HUES48 (cell line): ENCODE measurements at regions not wholly inside any gene's neighbourhood (a gene's known extent, or its start where the extent isn't known, plus 50 kb on each side); places are given as distances from the start of the nearest gene placed in this dataset.

Source experiments
- H3K27ac ChIP-seq: one replicate; pipeline ENCODE4 v1.7.0; 2013; ENCODE audit warnings: low read depth, low read length, inconsistent platforms
- H3K27me3 ChIP-seq: 2 replicates; pipeline ENCODE4 v1.6.1; 2013; ENCODE audit warnings: mild to moderate bottlenecking, low read length; ENCODE audit not compliant: control insufficient read depth, insufficient read depth
- H3K36me3 ChIP-seq: 2 replicates; pipeline ENCODE4 v1.6.1; 2013; ENCODE audit warnings: low read length; ENCODE audit not compliant: control insufficient read depth, insufficient read depth
- H3K4me1 ChIP-seq: 2 replicates; pipeline ENCODE4 v1.6.1; 2013; ENCODE audit warnings: mild to moderate bottlenecking, low read length; ENCODE audit not compliant: control insufficient read depth, insufficient read depth
- H3K4me3 ChIP-seq: 2 replicates; pipeline ENCODE4 v1.5.1; 2013; ENCODE audit warnings: mild to moderate bottlenecking, low read depth, low read length
- H3K9ac ChIP-seq: 2 replicates; pipeline ENCODE4 v1.6.1; 2013; ENCODE audit warnings: mild to moderate bottlenecking, low read depth, low read length, moderate library complexity
- H3K9me3 ChIP-seq: 2 replicates; pipeline ENCODE4 v1.6.1; 2013; ENCODE audit warnings: low read length; ENCODE audit not compliant: control insufficient read depth, insufficient read depth

DNA sequence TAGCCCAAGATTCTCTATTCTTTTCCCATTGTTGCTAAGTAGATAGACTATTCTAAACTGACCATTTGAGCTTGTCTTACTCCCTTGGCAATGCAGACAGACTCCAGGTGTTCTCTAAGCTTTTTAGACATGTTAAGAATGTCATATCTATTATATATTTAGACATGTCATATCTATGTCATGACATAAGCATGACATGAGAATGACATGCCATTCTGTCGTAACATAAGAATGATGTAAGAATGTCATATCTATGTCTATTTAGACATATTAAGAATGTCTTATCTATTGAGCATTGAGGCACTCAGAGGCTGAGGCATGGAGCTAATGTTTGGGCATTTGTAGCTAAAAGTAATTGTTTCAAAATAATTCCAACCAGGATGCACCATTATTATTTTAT lies 277.3 kb upstream of the ATP2B1 start:
- no peaks in the 10 kb centered on the region for H3K36me3 ChIP-seq
- H3K9me3 ChIP-seq: no peaks in the 10 kb centered on the region
- H3K9ac ChIP-seq: no peak overlapping the region
- H3K4me3 ChIP-seq: no peak overlapping the region
- no peaks in the 10 kb centered on the region for H3K4me1 ChIP-seq
- no peak overlapping the region for H3K27ac ChIP-seq
- no peaks in the 10 kb centered on the region for H3K27me3 ChIP-seq

DNA sequence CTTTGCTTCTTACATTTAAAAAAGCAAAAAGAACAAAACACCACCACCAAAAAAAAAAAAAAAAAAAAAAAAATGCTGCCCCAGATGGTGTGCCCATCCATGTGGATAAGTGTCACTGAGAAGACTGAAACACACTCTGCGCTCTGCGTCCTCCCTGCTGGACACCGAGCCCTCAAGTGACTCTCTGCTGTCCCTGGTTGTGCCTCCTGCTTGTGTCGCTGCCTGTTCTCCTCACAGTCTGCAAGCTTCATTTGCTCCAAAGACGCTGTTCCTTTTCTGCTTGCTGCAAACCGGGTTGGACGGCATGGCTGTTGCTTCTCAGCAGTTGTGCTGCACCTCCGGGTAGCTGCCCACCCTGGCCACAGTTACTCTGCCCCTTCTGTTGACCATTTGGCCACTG lies 276.2 kb upstream of the ATP2B1 start:
- Histone ChIP-seq H3K9ac (no peak overlapping the region), H3K4me1 (no peaks in the 10 kb centered on the region), H3K4me3 (no peak overlapping the region), H3K27me3 (no peaks in the 10 kb centered on the region), H3K27ac (no peak overlapping the region), H3K36me3 (no peaks in the 10 kb centered on the region), H3K9me3 (no peaks in the 10 kb centered on the region)

DNA sequence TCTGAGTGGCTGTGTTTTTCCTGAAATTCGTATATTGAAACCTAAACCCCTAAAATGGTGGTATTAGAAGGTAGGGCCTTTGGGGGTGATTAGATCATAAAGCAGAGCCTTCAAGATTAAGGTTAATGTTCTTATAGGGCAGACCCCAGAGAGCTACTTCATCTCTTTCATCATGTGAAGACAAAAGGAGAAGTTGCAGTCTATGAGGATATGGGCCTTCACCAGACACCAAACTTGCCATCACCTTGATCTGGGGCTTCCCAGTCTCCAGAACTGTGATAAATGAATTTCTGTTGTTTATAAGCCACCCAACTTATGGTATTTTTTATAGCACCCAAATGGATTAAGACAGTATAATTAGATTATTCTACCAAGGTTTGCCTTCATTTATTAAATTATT lies 275.0 kb upstream of the ATP2B1 start:
- Histone ChIP-seq H3K27ac (no peak overlapping the region), H3K4me3 (no peak overlapping the region), H3K27me3 (no peaks in the 10 kb centered on the region), H3K4me1 (no peaks in the 10 kb centered on the region), H3K9me3 (no peaks in the 10 kb centered on the region), H3K9ac (no peak overlapping the region), H3K36me3 (no peaks in the 10 kb centered on the region)

DNA sequence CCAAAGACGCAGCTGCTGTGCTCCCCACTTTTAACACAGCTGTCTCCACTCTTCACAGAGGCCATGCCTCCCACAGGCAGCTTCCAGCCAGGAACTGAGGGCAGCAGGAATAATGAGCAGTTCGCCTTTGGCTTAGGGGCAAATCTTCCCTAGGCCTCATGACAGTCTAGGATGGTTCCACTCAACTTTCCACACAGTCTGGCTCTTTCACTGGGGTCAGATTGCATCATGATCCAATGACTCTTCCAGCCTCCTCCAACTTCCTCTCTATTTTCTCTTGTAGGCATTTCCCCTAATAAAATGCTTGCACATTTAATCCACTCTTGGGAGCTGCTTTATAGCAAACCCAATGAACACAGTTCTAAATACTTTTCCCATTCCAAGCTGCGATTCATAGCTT lies 271.6 kb upstream of the ATP2B1 start:
- H3K36me3 ChIP-seq: no peaks in the 10 kb centered on the region
- no peaks in the 10 kb centered on the region for H3K27me3 ChIP-seq
- no peaks in the 10 kb centered on the region for H3K9me3 ChIP-seq
- no peak overlapping the region for H3K9ac ChIP-seq
- no peaks in the 10 kb centered on the region for H3K4me1 ChIP-seq
- no peak overlapping the region for H3K27ac ChIP-seq
- H3K4me3 ChIP-seq: no peak overlapping the region

DNA sequence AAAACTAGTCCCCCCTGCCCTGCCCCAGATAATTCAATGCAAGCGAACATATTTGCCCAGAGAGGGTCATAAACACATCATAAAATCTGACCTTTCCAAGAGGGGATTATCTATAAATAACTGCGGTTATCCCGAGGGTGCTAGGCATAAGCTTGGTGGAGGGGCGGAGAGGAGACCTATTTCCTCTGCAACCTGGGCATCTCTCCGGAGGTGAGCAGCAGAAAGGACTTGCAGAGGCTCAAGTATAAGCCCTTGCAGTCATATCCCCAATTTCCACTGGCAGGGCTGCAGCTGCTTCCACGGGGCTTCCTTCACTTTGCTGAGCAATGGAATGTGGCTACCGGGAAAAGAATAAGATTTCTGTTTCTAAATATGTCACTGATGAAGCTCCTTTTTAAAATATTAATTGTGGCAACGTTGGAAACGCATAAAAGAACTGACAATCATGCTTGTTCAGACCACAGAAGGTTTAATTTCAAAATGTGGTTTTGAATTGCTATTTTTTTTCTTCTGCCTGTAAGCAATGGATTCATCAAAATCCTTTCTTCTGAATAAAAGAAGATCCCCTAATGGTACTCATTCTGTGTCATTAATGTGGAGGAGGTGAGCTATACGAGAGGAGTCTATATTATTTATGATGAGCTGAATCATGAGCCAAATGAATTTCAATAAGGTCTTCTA lies 268.9 kb upstream of the ATP2B1 start:
- H3K9me3 ChIP-seq: no peaks in the 10 kb centered on the region
- no peaks in the 10 kb centered on the region for H3K27me3 ChIP-seq
- no peaks in the 10 kb centered on the region for H3K36me3 ChIP-seq
- H3K4me3 ChIP-seq: no peak overlapping the region
- H3K27ac ChIP-seq: no peak overlapping the region
- H3K9ac ChIP-seq: no peak overlapping the region
- no peaks in the 10 kb centered on the region for H3K4me1 ChIP-seq

DNA sequence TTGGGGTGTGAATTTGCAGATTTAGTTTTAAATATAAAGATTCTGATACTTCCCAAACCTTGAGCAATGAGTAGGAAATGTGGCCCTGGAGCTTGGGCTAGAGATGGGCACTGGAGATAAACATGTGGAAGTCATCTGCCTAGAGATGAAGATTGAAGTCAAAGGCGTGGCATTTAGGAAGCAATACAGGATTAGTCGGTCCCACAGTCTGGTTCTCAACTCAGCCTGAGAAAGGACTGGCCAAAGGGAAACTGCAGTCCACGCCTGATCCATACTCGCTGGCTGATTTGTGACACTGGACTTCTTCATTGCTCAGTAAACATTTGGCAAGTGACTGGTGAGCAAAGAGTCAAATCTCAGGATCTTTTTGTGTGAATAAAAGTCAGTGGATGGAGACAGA lies 268.2 kb upstream of the ATP2B1 start:
- H3K27me3 ChIP-seq: no peaks in the 10 kb centered on the region
- no peak overlapping the region for H3K9ac ChIP-seq
- H3K4me3 ChIP-seq: no peak overlapping the region
- no peaks in the 10 kb centered on the region for H3K9me3 ChIP-seq
- no peaks in the 10 kb centered on the region for H3K36me3 ChIP-seq
- no peaks in the 10 kb centered on the region for H3K4me1 ChIP-seq
- no peak overlapping the region for H3K27ac ChIP-seq

DNA sequence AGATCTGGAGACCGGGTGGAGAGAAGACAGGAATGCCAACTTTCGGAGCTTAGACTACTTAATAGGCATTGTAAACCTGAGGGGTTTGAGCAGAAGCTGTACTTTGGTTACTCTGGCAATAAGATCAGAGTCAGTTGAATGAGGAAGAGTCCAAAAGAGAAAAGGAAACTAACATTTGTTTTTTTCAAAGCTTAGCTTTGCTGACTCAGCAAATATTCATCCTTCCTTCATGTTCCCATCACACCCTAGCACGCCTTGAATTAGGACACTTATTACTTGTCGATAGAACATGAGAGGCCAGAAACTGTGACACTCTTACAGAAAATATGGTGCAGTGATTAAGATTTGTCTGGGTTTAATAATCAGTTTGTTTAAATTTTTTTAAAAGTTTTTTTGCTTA lies 266.9 kb upstream of the ATP2B1 start:
- Histone ChIP-seq H3K4me3 (no peak overlapping the region), H3K27me3 (no peaks in the 10 kb centered on the region), H3K4me1 (no peaks in the 10 kb centered on the region), H3K9ac (no peak overlapping the region), H3K36me3 (no peaks in the 10 kb centered on the region), H3K9me3 (no peaks in the 10 kb centered on the region), H3K27ac (no peak overlapping the region)

DNA sequence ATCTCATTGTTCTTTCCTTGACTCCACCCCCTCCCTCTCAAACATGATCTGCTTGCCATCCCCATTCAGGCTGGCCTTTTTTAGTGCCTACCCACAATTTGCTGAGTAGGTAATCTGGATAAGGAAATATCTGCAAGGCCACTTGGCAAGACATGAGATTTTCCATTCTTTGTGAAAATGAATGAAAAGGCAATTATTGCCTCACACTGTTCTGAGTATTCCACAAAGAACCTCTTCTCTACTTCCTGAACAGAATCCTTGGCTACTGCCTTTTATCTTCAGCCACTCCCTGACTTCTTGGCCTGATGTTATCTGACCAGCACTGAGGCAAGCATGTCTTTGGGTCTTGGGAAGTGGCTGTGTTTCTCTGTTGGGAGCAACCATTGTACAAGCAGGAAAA lies 263.2 kb upstream of the ATP2B1 start:
- no peaks in the 10 kb centered on the region for H3K36me3 ChIP-seq
- H3K9ac ChIP-seq: no peak overlapping the region
- no peaks in the 10 kb centered on the region for H3K27me3 ChIP-seq
- H3K4me1 ChIP-seq: peaks cover 1% of the 10 kb centered on the region
- H3K27ac ChIP-seq: no peak overlapping the region
- no peaks in the 10 kb centered on the region for H3K9me3 ChIP-seq
- H3K4me3 ChIP-seq: no peak overlapping the region

DNA sequence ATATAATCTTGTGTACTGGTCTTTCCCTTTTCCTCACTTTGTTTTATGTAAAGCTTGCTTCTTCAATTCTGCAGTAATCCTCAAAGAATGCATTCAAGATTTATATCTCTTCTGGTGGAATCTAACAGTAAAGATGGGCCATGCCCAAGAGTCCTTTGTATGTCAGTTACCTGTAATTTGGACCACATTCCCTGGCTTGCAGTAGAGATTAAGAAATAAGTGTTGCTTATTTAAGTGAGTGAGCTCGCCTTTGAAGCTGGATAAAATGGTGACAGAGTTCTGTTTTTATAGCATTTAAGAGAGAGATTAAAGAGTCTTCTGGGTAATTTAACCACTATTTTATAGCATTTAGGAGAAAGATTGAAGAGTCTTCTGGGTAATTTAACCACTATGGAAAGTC lies 262.1 kb upstream of the ATP2B1 start:
- Histone ChIP-seq H3K4me3 (no peak overlapping the region), H3K27me3 (no peaks in the 10 kb centered on the region), H3K4me1 (peaks cover 13% of the 10 kb centered on the region), H3K36me3 (no peaks in the 10 kb centered on the region), H3K9me3 (no peaks in the 10 kb centered on the region), H3K9ac (no peak overlapping the region), H3K27ac (no peak overlapping the region)

DNA sequence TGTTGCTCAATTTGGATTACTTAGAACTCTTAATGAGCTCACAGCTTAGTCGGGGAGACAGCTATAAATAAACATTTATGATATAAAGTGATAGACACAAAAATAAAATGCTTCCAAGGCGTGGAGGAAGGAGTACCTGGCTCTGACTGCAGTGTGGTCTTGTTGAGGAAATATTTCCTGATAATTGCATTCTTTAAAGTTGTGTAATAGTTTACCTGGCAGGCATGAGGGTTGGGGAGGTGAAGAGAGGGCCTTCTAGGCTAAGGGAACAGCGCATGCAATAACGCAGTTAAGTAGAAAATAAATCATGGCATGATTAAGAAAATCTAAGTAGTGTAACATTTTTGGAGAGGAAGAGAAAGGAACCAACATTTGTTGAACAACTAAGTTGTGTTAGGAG lies 260.5 kb upstream of the ATP2B1 start:
- Histone ChIP-seq H3K4me3 (no peak overlapping the region), H3K27me3 (no peaks in the 10 kb centered on the region), H3K4me1 (peaks cover 21% of the 10 kb centered on the region), H3K27ac (no peak overlapping the region), H3K9me3 (no peaks in the 10 kb centered on the region), H3K36me3 (no peaks in the 10 kb centered on the region), H3K9ac (no peak overlapping the region)

DNA sequence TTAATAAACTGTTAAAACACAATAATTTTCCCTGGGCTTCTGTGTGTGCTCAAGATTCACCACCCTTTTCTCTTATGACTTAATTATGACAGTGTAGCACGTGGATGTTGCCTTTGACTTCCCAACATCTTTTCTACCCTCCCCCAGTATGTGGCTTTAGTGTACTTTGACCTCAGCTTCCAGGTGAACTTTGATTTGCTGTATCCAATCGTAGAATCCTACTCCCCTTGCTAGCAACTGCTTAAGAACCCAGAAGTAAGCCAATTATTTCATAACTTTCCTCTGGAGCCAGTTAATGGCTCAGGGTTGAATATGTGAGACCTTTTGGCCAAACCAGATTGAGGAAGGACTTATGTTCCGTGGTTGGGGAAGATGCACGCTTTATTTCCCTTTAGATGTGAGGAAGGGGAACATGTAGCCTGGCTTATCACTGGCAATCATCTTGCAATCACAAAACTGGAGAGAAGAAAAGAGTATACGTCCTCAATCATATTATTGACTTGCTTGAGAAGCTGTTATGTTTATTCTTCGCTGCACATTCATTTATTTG lies 259.6 kb upstream of the ATP2B1 start:
- Histone ChIP-seq H3K4me1 (peaks cover 21% of the 10 kb centered on the region), H3K9ac (no peak overlapping the region), H3K9me3 (no peaks in the 10 kb centered on the region), H3K27ac (no peak overlapping the region), H3K4me3 (no peak overlapping the region), H3K27me3 (no peaks in the 10 kb centered on the region), H3K36me3 (no peaks in the 10 kb centered on the region)
